A204.1 (cell line): ENCODE measurements at regions not wholly inside any gene's neighbourhood (a gene's known extent, or its start where the extent isn't known, plus 50 kb on each side); places are given as distances from the start of the nearest gene placed in this dataset.

ENCODE experiments used
- FAIRE-seq: peaks from 2 replicates; lab custom pipeline; 2012; peaks lifted over from hg19 to GRCh38; lab: Jason Lieb, UNC

GRCh38 chr1:96364576-96364975, 357.0 kb upstream of the PTBP2 start:
- no peak for FAIRE-seq

- no peak for FAIRE-seq
Observed at GRCh38 chr1:96365076-96365475, 356.5 kb upstream of the PTBP2 start.

- FAIRE-seq, result no peak
Observed at GRCh38 chr1:96365596-96366390, 355.8 kb upstream of the PTBP2 start.

GRCh38 chr1:96366516-96366915, 355.1 kb upstream of the PTBP2 start:
- FAIRE-seq, result no peak

GRCh38 chr1:96367791-96368190, 353.8 kb upstream of the PTBP2 start:
- no peak for FAIRE-seq

GRCh38 chr1:96370757-96371156, 350.8 kb upstream of the PTBP2 start:
- no peak for FAIRE-seq

- no peak for FAIRE-seq
Observed at GRCh38 chr1:96372881-96373280, 348.7 kb upstream of the PTBP2 start.

GRCh38 chr1:96374076-96374762, 347.4 kb upstream of the PTBP2 start:
- FAIRE-seq, result no peak

- FAIRE-seq, result no peak
Observed at GRCh38 chr1:96376846-96377245, 344.7 kb upstream of the PTBP2 start.

- no peak for FAIRE-seq
Observed at GRCh38 chr1:96384611-96385010, 337.0 kb upstream of the PTBP2 start.

GRCh38 chr1:96387785-96388184, 333.8 kb upstream of the PTBP2 start:
- no peak for FAIRE-seq

- no peak for FAIRE-seq
Observed at GRCh38 chr1:96388421-96389310, 332.9 kb upstream of the PTBP2 start.

GRCh38 chr1:96400089-96400488, 321.5 kb upstream of the PTBP2 start:
- no peak for FAIRE-seq

- FAIRE-seq, result no peak
Observed at GRCh38 chr1:96409087-96409486, 312.5 kb upstream of the PTBP2 start.

- no peak for FAIRE-seq
Observed at GRCh38 chr1:96409689-96410088, 311.9 kb upstream of the PTBP2 start.

GRCh38 chr1:96411006-96411405, 310.6 kb upstream of the PTBP2 start:
- no peak for FAIRE-seq

GRCh38 chr1:96414598-96414997, 307.0 kb upstream of the PTBP2 start:
- no peak for FAIRE-seq

- no peak for FAIRE-seq
Observed at GRCh38 chr1:96416111-96416595, 305.4 kb upstream of the PTBP2 start.

- no peak for FAIRE-seq
Observed at GRCh38 chr1:96416701-96417444, 304.7 kb upstream of the PTBP2 start.

GRCh38 chr1:96418969-96419368, 302.6 kb upstream of the PTBP2 start:
- FAIRE-seq, result no peak

GRCh38 chr1:96424877-96425276, 296.7 kb upstream of the PTBP2 start:
- no peak for FAIRE-seq
